Fibroblast of villous mesenchyme (primary cell): ENCODE measurements at regions not wholly inside any gene's neighbourhood (a gene's known extent, or its start where the extent isn't known, plus 50 kb on each side); places are given as distances from the start of the nearest gene placed in this dataset.

ENCODE experiments used
- DNase-seq: peaks from one replicate; pipeline ENCODE4 v3.0.0-alpha.2; 2010; ENCODE audit warnings: low read depth
- H3K4me3 ChIP-seq: 2 replicates; pipeline ENCODE4 v1.5.1; 2011; ENCODE audit warnings: low read depth, mild to moderate bottlenecking, low read length
- CTCF ChIP-seq: IDR thresholded peaks from 2 replicates; pipeline ENCODE4 v1.5.1; 2012; ENCODE audit warnings: low read depth, mild to moderate bottlenecking, low read length; ENCODE audit not compliant: insufficient read depth

DNA sequence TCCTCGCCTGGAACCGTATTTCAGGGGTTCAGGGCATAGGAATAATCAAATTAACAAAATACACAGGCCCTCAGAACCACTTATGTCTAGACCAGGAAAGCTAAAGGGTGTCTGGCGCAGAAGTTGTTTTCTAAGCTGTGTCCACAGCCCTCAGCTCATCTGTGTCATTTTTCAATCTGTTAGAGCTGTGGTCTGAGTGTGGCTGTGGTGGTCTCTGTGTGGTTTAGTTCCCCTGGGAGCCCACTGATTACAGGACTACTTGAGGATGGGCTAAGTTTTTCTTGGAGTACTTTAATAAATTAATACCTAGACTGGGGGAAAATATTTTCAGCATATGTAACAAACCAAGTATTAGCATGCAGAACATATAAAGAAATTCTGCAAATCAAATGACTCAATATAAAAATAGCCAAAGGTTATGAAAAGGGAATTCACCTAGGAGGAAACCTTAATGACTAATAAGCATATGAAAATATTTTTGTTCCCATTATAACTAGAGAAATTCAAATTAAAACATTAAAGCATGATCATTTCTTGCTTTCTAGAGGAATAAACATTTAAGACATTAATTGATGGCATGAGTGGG lies 186.3 kb downstream of the SATB1 start:
- TF ChIP-seq CTCF: no peak
- DNase-seq: no peak
- no peak overlapping the region for H3K4me3 ChIP-seq

- H3K4me3 ChIP-seq: no peak overlapping the region
- DNase-seq: no peak
- no peak for TF ChIP-seq CTCF
These were observed 186.8 kb downstream of the SATB1 start for GRCh38 chr3:18238332-18238731.

GRCh38 chr3:18237251-18238005 lies 187.7 kb downstream of the SATB1 start:
- TF ChIP-seq CTCF: no peak
- no peak for DNase-seq

GRCh38 chr3:18236726-18237125 lies 188.4 kb downstream of the SATB1 start:
- TF ChIP-seq CTCF: no peak
- DNase-seq: no peak
- H3K4me3 ChIP-seq: no peak overlapping the region

More at GRCh38 chr3:18237251-18238005, 187.7 kb downstream of the SATB1 start:
- H3K4me3 ChIP-seq: no peak overlapping the region

DNA sequence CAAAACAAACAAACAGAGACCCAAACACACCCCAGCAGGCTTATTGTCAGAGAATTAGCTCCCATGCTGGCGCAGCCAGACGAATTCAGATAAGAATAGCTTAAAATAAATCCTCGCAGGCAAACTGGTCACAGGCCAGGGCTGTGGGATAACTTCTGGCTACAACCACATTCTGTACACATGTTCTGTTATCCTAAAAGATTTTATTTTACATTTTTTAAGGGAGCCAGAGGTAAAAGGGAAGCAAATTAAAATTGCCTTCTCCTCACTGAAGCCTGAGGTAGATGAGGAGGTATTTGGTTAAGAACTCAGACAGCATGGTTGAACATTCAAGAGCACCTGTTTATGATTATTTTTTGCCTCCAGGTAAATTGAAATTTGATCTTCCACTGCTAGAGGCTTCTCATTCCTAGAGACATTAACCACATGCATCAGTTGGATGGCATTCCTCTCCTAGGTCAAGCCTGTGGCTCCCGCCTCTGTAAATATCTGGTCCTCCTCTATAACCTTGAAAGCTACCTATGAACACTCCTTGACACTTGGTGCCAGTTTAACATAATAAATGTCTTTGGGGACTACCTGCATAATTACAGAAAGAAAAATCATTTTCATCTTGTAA lies 190.3 kb downstream of the SATB1 start:
- H3K4me3 ChIP-seq: no peak overlapping the region
- no peak for TF ChIP-seq CTCF
- no peak for DNase-seq

DNA sequence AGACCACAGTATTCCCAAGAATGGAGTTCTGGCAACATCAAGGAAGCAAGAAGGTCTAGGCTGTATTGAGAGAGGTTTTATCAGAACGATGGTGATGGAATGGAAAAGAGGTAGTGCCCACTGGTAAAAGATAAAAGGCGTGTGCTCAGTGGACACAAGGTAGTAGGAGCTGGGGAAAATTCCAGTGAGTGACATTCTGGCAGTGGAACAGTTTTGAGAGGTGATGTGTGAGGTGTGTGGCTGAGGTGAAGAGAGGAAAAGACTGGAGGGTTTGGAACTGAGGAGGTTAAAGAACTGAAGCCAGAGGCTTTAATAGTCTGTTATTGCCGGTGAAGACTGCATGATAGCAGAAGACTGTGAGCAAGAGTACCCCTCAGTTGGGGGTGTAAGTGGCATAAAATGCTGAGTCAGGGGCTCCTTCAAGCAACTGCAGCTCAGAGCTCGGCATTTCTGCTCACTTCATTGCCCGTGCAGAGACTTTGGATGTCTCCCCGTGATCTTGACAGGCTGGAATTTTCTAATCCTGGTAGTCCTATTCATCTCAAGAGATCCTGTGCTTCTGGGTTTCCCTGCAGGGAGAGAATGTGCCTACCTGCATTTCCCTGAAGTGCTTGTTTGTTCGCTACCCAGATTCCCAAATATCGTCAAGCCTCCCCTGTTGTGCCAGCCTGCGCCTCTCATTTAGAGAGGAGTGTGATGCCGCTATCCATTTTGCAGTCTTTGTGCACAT lies 191.0 kb downstream of the SATB1 start:
- DNase-seq: no peak
- H3K4me3 ChIP-seq: no peak overlapping the region
- no peak for TF ChIP-seq CTCF
